ENCODE measurements at regions not wholly inside any gene's neighbourhood (a gene's known extent, or its start where the extent isn't known, plus 50 kb on each side); places are given as distances from the start of the nearest gene placed in this dataset.

- TF ChIP-seq POLR2A (IDR thresholded peaks at IDR 0.05; ENCODE audit: low read length) (no peak), GATA1 (IDR thresholded peaks at IDR 0.05; ENCODE audit: low read depth, low read length) (no peak)
Observed at GRCh38 chr11:134913999-134914590, 502.1 kb upstream of the B3GAT1 start.
